Liver (tissue), 3 donors: ENCODE measurements at regions not wholly inside any gene's neighbourhood (a gene's known extent, or its start where the extent isn't known, plus 50 kb on each side); places are given as distances from the start of the nearest gene placed in this dataset.

ENCODE experiments used
- CTCF ChIP-seq: fragments of 150-350 bp; IDR thresholded peaks from 2 replicates; pipeline ENCODE4 v1.5.1; 2017; ENCODE audit warnings: improper control_type of control experiment, low read depth, low read length; ENCODE audit not compliant: missing input control
- GABPA ChIP-seq, 2 donors: IDR thresholded peaks in 1 of 2; conservative IDR thresholded peaks in 1 of 2; 2 replicates each; pipeline ENCODE4 v1.6.1; 2016; ENCODE audit warnings: antibody characterized with exemption in 2 of 2, mild to moderate bottlenecking in 1 of 2, moderate library complexity in 1 of 2
- HNF4A ChIP-seq, 2 donors: conservative IDR thresholded peaks; 2 replicates each; pipeline ENCODE4 v1.6.1; 2016; ENCODE audit warnings: antibody characterized with exemption in 2 of 2, mild to moderate bottlenecking in 2 of 2
- donor health status: healthy.
- donor health status: healthy.

GRCh38 chr20:55151171-55151570 lies 675.8 kb downstream of the DOK5 start:
- no peak for TF ChIP-seq HNF4A (conservative IDR thresholded peaks at IDR 0.05)
- TF ChIP-seq GABPA (IDR thresholded peaks at IDR 0.05 in 1 of 2, conservative IDR thresholded peaks at IDR 0.05 in 1 of 2): no peak
- TF ChIP-seq CTCF: no peak
